Endodermal cell (in vitro differentiated cells): ENCODE measurements at regions not wholly inside any gene's neighbourhood (a gene's known extent, or its start where the extent isn't known, plus 50 kb on each side); places are given as distances from the start of the nearest gene placed in this dataset.

Experiments
- DNase-seq: peaks from one replicate; pipeline ENCODE4 v3.0.0-alpha.2; 2017
- H3K27ac ChIP-seq: 2 replicates; pipeline ENCODE4 v1.5.1; 2013; ENCODE audit warnings: mild to moderate bottlenecking, low read depth, low read length, moderate library complexity
- H3K27me3 ChIP-seq: 2 replicates; pipeline ENCODE4 v1.6.1; 2013; ENCODE audit warnings: mild to moderate bottlenecking, low read length, moderate library complexity; ENCODE audit not compliant: insufficient read depth, control insufficient read depth, poor library complexity, severe bottlenecking
- H3K36me3 ChIP-seq: 2 replicates; pipeline ENCODE4 v1.7.0; 2013; ENCODE audit warnings: mild to moderate bottlenecking, low read length, moderate library complexity; ENCODE audit not compliant: control insufficient read depth, insufficient read depth
- H3K4me1 ChIP-seq: one replicate; pipeline ENCODE4 v1.7.0; 2013; ENCODE audit warnings: low read length; ENCODE audit not compliant: control insufficient read depth, insufficient read depth
- H3K4me3 ChIP-seq: 2 replicates; pipeline ENCODE4 v1.5.1; 2013; ENCODE audit warnings: mild to moderate bottlenecking, low read length, moderate library complexity
- H3K9ac ChIP-seq: 2 replicates; pipeline ENCODE4 v1.6.1; 2013; ENCODE audit warnings: mild to moderate bottlenecking, low read length, moderate library complexity; ENCODE audit not compliant: poor library complexity, severe bottlenecking; ENCODE audit errors: extremely low read depth
- H3K9me3 ChIP-seq: 2 replicates; pipeline ENCODE4 v1.6.1; 2013; ENCODE audit warnings: mild to moderate bottlenecking, low read length, moderate library complexity; ENCODE audit not compliant: control insufficient read depth
- H3K27ac Mint-ChIP-seq: 2 replicates; pipeline ENCODE4 v1.8.0; 2020; ENCODE audit warnings: mixed read lengths
- H3K27me3 Mint-ChIP-seq: 2 replicates; pipeline ENCODE4 v1.8.0; 2021; ENCODE audit warnings: mild to moderate bottlenecking, mixed read lengths; ENCODE audit not compliant: insufficient read depth
- H3K36me3 Mint-ChIP-seq: 2 replicates; pipeline ENCODE4 v1.8.0; 2020; ENCODE audit warnings: low read depth, mixed read lengths
- H3K4me1 Mint-ChIP-seq: 2 replicates; pipeline ENCODE4 v1.8.0; 2020; ENCODE audit warnings: mixed read lengths
- H3K4me3 Mint-ChIP-seq: 2 replicates; pipeline ENCODE4 v1.8.0; 2020; ENCODE audit warnings: mild to moderate bottlenecking, moderate library complexity, mixed read lengths
- H3K9me3 Mint-ChIP-seq: 2 replicates; pipeline ENCODE4 v1.8.0; 2020; ENCODE audit warnings: mild to moderate bottlenecking, mixed read lengths
- WGBS, 2 experiments: methylation state at CpG; one replicate each; pipeline versions ENCODE4 v1.1.5 to v1.1.7; 2013; ENCODE audit warnings: missing lambda C conversion rate in 2 of 2, mixed read lengths in 1 of 2; ENCODE audit not compliant: insufficient coverage in 1 of 2, insufficient read length in 1 of 2; 5-methylcytosine and 5-hydroxymethylcytosine counted together
- TF ChIP-seq, protein P1 (sequence below): fragments of 200-600 bp; sonication (generic); conservative IDR thresholded peaks from 2 replicates; pipeline ENCODE4 v1.5.0; 2021; ENCODE audit warnings: antibody characterized with exemption, mild to moderate bottlenecking

- no peaks in the 10 kb centered on the region for H3K27me3 Mint-ChIP-seq
- H3K4me3 Mint-ChIP-seq, result no peak overlapping the region
- H3K36me3 Mint-ChIP-seq, result peaks cover 8% of the 10 kb centered on the region
- H3K9me3 Mint-ChIP-seq, result peaks cover 22% of the 10 kb centered on the region
- H3K9ac ChIP-seq, result no peak overlapping the region
- H3K9me3 ChIP-seq, result no peaks in the 10 kb centered on the region
- 100% methylated on average over 1 of the region's 1 CpG; no CpG with 5 or more reads in 1 of the 2 experiments for WGBS, 2 experiments
- no peak overlapping the region for H3K4me3 ChIP-seq
- no peak overlapping the region for H3K27ac Mint-ChIP-seq
- H3K27ac ChIP-seq, result no peak overlapping the region
- no peaks in the 10 kb centered on the region for H3K4me1 Mint-ChIP-seq
- TF ChIP-seq, protein P1, sequence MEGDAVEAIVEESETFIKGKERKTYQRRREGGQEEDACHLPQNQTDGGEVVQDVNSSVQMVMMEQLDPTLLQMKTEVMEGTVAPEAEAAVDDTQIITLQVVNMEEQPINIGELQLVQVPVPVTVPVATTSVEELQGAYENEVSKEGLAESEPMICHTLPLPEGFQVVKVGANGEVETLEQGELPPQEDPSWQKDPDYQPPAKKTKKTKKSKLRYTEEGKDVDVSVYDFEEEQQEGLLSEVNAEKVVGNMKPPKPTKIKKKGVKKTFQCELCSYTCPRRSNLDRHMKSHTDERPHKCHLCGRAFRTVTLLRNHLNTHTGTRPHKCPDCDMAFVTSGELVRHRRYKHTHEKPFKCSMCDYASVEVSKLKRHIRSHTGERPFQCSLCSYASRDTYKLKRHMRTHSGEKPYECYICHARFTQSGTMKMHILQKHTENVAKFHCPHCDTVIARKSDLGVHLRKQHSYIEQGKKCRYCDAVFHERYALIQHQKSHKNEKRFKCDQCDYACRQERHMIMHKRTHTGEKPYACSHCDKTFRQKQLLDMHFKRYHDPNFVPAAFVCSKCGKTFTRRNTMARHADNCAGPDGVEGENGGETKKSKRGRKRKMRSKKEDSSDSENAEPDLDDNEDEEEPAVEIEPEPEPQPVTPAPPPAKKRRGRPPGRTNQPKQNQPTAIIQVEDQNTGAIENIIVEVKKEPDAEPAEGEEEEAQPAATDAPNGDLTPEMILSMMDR, result no peak
- no peak for DNase-seq
- no peaks in the 10 kb centered on the region for H3K4me1 ChIP-seq
- H3K27me3 ChIP-seq, result no peaks in the 10 kb centered on the region
- no peaks in the 10 kb centered on the region for H3K36me3 ChIP-seq
Observed at GRCh38 chr5:93829346-93829745, 87.9 kb upstream of the POU5F2 start.

GRCh38 chr5:93821891-93822415 is 80.6 kb upstream of the POU5F2 start:
- no peaks in the 10 kb centered on the region for H3K9me3 ChIP-seq
- peaks cover 4% of the 10 kb centered on the region for H3K4me1 Mint-ChIP-seq
- H3K4me1 ChIP-seq, result no peaks in the 10 kb centered on the region
- no peak overlapping the region for H3K27ac Mint-ChIP-seq
- H3K36me3 Mint-ChIP-seq, result peaks cover 2% of the 10 kb centered on the region
- no peaks in the 10 kb centered on the region for H3K36me3 ChIP-seq
- H3K27me3 Mint-ChIP-seq, result no peaks in the 10 kb centered on the region
- peaks cover 10% of the 10 kb centered on the region for H3K9me3 Mint-ChIP-seq
- no peak overlapping the region for H3K4me3 ChIP-seq
- WGBS, 2 experiments, result 64 to 73% methylated on average over 1 to 4 of the region's 4 CpGs
- H3K4me3 Mint-ChIP-seq, result no peak overlapping the region
- H3K27ac ChIP-seq, result peak overlapping the region; percentile 72
- H3K27me3 ChIP-seq, result no peaks in the 10 kb centered on the region
- no peak overlapping the region for H3K9ac ChIP-seq
- DNase-seq, result no peak
- TF ChIP-seq, protein P1, result no peak

DNA sequence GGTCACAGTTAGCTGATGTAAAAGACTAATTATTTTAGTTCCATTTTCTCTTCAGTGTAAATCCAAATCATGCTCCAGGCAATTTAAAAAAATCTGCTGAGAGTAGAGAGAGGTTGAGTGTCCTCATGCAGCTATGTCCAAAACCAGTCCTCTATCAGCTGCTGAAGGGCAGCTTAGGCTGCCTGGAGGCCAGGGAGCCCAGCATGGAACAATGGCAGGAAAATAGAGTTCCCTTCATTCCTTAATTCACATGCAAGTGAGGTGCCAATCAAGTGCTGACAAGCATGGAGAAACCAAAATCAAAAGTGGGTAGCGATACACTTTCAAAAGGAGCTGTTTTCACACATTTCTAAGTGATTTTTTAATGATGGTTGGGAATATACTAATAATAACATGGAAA is 78.3 kb upstream of the POU5F2 start:
- H3K27ac ChIP-seq, result peak overlapping the region; percentile 61
- peaks cover 7% of the 10 kb centered on the region for H3K27me3 Mint-ChIP-seq
- peak; percentile 50 for DNase-seq
- H3K27me3 ChIP-seq, result no peaks in the 10 kb centered on the region
- peaks cover 2% of the 10 kb centered on the region for H3K9me3 Mint-ChIP-seq
- TF ChIP-seq, protein P1, result no peak
- H3K4me3 Mint-ChIP-seq, result no peak overlapping the region
- H3K9me3 ChIP-seq, result no peaks in the 10 kb centered on the region
- H3K36me3 Mint-ChIP-seq, result peaks cover 2% of the 10 kb centered on the region
- WGBS, 2 experiments, result 71% methylated on average over 1 of the region's 1 CpG; no CpG with 5 or more reads in 1 of the 2 experiments
- peaks cover 4% of the 10 kb centered on the region for H3K4me1 Mint-ChIP-seq
- no peaks in the 10 kb centered on the region for H3K4me1 ChIP-seq
- no peaks in the 10 kb centered on the region for H3K36me3 ChIP-seq
- H3K4me3 ChIP-seq, result no peak overlapping the region
- H3K9ac ChIP-seq, result no peak overlapping the region
- no peak overlapping the region for H3K27ac Mint-ChIP-seq
